Uterus (tissue), 2 donors: ENCODE measurements at regions not wholly inside any gene's neighbourhood (a gene's known extent, or its start where the extent isn't known, plus 50 kb on each side); places are given as distances from the start of the nearest gene placed in this dataset.

ENCODE experiments used
- POLR2A ChIP-seq, 2 donors: fragments of 450-650 bp; IDR thresholded peaks; one replicate each; pipeline ENCODE4 v1.6.1; 2016; ENCODE audit warnings: antibody characterized with exemption in 2 of 2, mild to moderate bottlenecking in 1 of 2, moderate library complexity in 1 of 2
- TF ChIP-seq, protein P1 (sequence below), 4 experiments: fragments of 200-600 bp in 2 of 4; fragments of 450-650 bp in 2 of 4; sonication (generic) in 2 of 4; IDR thresholded peaks; one replicate each; pipeline ENCODE4 v1.5.1; 2016 to 2019; ENCODE audit warnings: antibody characterized with exemption in 4 of 4, mild to moderate bottlenecking in 2 of 4, moderate library complexity in 1 of 4

DNA sequence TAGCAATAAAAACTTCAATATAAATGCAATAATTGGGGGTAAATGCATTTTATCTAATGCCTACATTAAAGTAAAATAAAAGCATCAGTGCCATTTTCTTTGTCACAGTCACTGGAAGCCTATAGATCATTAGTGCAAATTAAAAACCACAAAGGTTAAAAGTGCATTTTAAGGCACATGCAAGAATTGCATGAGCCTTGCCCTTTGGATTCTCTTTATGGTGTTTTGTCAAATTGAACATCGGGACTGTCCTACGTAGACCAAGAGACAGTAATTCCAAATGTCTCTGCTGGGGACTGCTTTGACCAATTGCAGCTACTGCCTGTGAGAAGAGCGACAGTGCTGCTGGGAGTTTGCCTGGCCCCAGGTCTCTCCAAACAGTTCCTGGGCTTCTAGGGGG lies 130.3 kb upstream of the SATB2 start:
- TF ChIP-seq, protein P1, sequence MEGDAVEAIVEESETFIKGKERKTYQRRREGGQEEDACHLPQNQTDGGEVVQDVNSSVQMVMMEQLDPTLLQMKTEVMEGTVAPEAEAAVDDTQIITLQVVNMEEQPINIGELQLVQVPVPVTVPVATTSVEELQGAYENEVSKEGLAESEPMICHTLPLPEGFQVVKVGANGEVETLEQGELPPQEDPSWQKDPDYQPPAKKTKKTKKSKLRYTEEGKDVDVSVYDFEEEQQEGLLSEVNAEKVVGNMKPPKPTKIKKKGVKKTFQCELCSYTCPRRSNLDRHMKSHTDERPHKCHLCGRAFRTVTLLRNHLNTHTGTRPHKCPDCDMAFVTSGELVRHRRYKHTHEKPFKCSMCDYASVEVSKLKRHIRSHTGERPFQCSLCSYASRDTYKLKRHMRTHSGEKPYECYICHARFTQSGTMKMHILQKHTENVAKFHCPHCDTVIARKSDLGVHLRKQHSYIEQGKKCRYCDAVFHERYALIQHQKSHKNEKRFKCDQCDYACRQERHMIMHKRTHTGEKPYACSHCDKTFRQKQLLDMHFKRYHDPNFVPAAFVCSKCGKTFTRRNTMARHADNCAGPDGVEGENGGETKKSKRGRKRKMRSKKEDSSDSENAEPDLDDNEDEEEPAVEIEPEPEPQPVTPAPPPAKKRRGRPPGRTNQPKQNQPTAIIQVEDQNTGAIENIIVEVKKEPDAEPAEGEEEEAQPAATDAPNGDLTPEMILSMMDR (IDR thresholded peaks at IDR 0.05) = no peak
- no peak for TF ChIP-seq POLR2A (IDR thresholded peaks at IDR 0.05)
